GM21723 (cell line): ENCODE measurements at regions not wholly inside any gene's neighbourhood (a gene's known extent, or its start where the extent isn't known, plus 50 kb on each side); places are given as distances from the start of the nearest gene placed in this dataset.
"Not testable (repeated sequence)": the region's sequence is repeated elsewhere in the genome, so short reads cannot be mapped to it uniquely, and the experiment has no call there.

Source experiments
- ATAC-seq: cut with Tn5 transposase; IDR thresholded peaks from one replicate; pipeline ENCODE4 v1.9.1; 2021; ENCODE audit warnings: mild to moderate bottlenecking, moderate library complexity; ENCODE audit not compliant: unreplicated experiment

- ATAC-seq, result no peak
Observed at GRCh38 chr9:75274781-75275180, 186.5 kb downstream of the OSTF1 start.

GRCh38 chr9:75282047-75282446 is 193.7 kb downstream of the OSTF1 start:
- ATAC-seq, result no peak

- no peak for ATAC-seq
Observed at GRCh38 chr9:75289332-75289731, 201.0 kb downstream of the OSTF1 start.

- no peak for ATAC-seq
Observed at GRCh38 chr9:75299324-75299723, 211.0 kb downstream of the OSTF1 start.

GRCh38 chr9:75333624-75334023 is 245.3 kb downstream of the OSTF1 start:
- ATAC-seq, result no peak

- ATAC-seq, result no peak
Observed at GRCh38 chr9:75358846-75359245, 270.5 kb downstream of the OSTF1 start.

GRCh38 chr9:75359638-75360037 is 271.3 kb downstream of the OSTF1 start:
- no peak for ATAC-seq

GRCh38 chr9:75360252-75360651 is 271.9 kb downstream of the OSTF1 start:
- no peak for ATAC-seq

- not testable (repeated sequence) for ATAC-seq
Observed at GRCh38 chr9:75362446-75362845, 274.1 kb downstream of the OSTF1 start.

- ATAC-seq, result no peak
Observed at GRCh38 chr9:75365196-75365595, 276.9 kb downstream of the OSTF1 start.

- no peak for ATAC-seq
Observed at GRCh38 chr9:75369989-75370388, 281.7 kb downstream of the OSTF1 start.

GRCh38 chr9:75372499-75373268 is 284.4 kb downstream of the OSTF1 start:
- no peak for ATAC-seq

- ATAC-seq, result no peak
Observed at GRCh38 chr9:75376680-75377254, 288.5 kb downstream of the OSTF1 start.

GRCh38 chr9:75378036-75378435 is 289.7 kb downstream of the OSTF1 start:
- ATAC-seq, result no peak

GRCh38 chr9:75378926-75379325 is 290.6 kb downstream of the OSTF1 start:
- ATAC-seq, result no peak

GRCh38 chr9:75382126-75382525 is 293.8 kb downstream of the OSTF1 start:
- no peak for ATAC-seq

GRCh38 chr9:75383420-75384034 is 295.2 kb downstream of the OSTF1 start:
- not testable (repeated sequence) for ATAC-seq

- no peak for ATAC-seq
Observed at GRCh38 chr9:75385236-75385635, 296.9 kb downstream of the OSTF1 start.

- no peak for ATAC-seq
Observed at GRCh38 chr9:75389101-75389500, 300.8 kb downstream of the OSTF1 start.

GRCh38 chr9:75390951-75391350 is 302.6 kb downstream of the OSTF1 start:
- ATAC-seq, result no peak

- ATAC-seq, result no peak
Observed at GRCh38 chr9:75391497-75391896, 303.2 kb downstream of the OSTF1 start.

GRCh38 chr9:75395336-75395735 is 307.0 kb downstream of the OSTF1 start:
- no peak for ATAC-seq
